GM12878 (cell line): ENCODE measurements at regions not wholly inside any gene's neighbourhood (a gene's known extent, or its start where the extent isn't known, plus 50 kb on each side); places are given as distances from the start of the nearest gene placed in this dataset.
A peak's percentile ranks its signal among the peaks of the same experiment; 100 is the strongest.

Experiments
- ATAC-seq: fragments of 200-7000 bp; cut with Tn5 transposase; 3 replicates; pipeline ENCODE4 v1.9.1; 2020; ENCODE audit warnings: mild to moderate bottlenecking, moderate library complexity
- BruUV-seq: library from RNA; stranded (reverse); fragments of 400-500 nt; replicated peaks from 2 replicates; lab custom pipeline; 2021; lab: Mats Ljungman, UMichigan
- CTCF ChIA-PET: fragments of 300-600 bp; sonication (Branson Sonifier 250); formaldehyde crosslinking; extraction: SDS; loops from one replicate; lab custom pipeline; 2021; ENCODE audit warnings: inconsistent platforms; lab: Yijun Ruan, JAX
- POLR2A ChIA-PET: fragments of 350-600 bp; formaldehyde crosslinking; extraction: SDS; loops from one replicate; lab custom pipeline; 2021; ENCODE audit warnings: inconsistent platforms; lab: Charles Lee
- RAD21 ChIA-PET: fragments of 300-600 bp; sonication (Branson Sonifier 250); formaldehyde crosslinking; loops from one replicate; lab custom pipeline; 2023; ENCODE audit warnings: antibody characterized with exemption; ENCODE audit not compliant: unreplicated experiment; lab: Charles Lee
- SMC1A ChIA-PET: fragments of 300-600 bp; sonication (Branson Sonifier 250); formaldehyde crosslinking; loops from one replicate; lab custom pipeline; 2023; ENCODE audit not compliant: unreplicated experiment, uncharacterized antibody; lab: Charles Lee
- DNase-seq: peaks from one replicate; pipeline ENCODE4 v3.0.0-alpha.2; 2011; ENCODE audit warnings: low read depth, low spot score
- FAIRE-seq: peaks from 3 replicates; lab custom pipeline; 2011; peaks lifted over from hg19 to GRCh38; lab: Jason Lieb, UNC
- H2AFZ ChIP-seq: 2 replicates; pipeline ENCODE4 v1.6.0; 2011; ENCODE audit warnings: low read depth, low read length, control low read depth; ENCODE audit not compliant: control insufficient read depth
- H3K27ac ChIP-seq: 2 replicates; pipeline ENCODE4 v1.5.1; 2011; ENCODE audit warnings: control low read depth; ENCODE audit not compliant: control insufficient read depth, insufficient read depth
- H3K27me3 ChIP-seq, 2 experiments: replicated peaks in 1 of 2; 2 replicates each; pipeline versions ENCODE4 v1.6.0 to v1.6.1; 2011; ENCODE audit warnings: low read length in 1 of 2; ENCODE audit not compliant: control insufficient read depth in 2 of 2, insufficient read depth in 2 of 2
- H3K36me3 ChIP-seq, 2 experiments: 2 replicates each; pipeline ENCODE4 v1.5.1; 2011; ENCODE audit warnings: low read length in 1 of 2; ENCODE audit not compliant: control insufficient read depth in 2 of 2, insufficient read depth in 2 of 2
- H3K4me1 ChIP-seq: 2 replicates; pipeline ENCODE4 v1.6.1; 2011; ENCODE audit warnings: mild to moderate bottlenecking, low read length, moderate library complexity, mixed read lengths; ENCODE audit not compliant: control insufficient read depth, insufficient read depth
- H3K4me2 ChIP-seq: 2 replicates; pipeline ENCODE4 v1.6.0; 2011; ENCODE audit warnings: control low read depth; ENCODE audit not compliant: control insufficient read depth, insufficient read depth
- H3K4me3 ChIP-seq: fragments of 200-600 bp; sonication (generic); 2 replicates; pipeline ENCODE4 v1.5.1; 2016
- H3K79me2 ChIP-seq: 2 replicates; pipeline ENCODE4 v1.6.0; 2011; ENCODE audit warnings: low read length; ENCODE audit not compliant: control insufficient read depth, insufficient read depth
- H3K9ac ChIP-seq: 2 replicates; pipeline ENCODE4 v1.8.0; 2011; ENCODE audit warnings: low read length, control low read depth, mixed read lengths; ENCODE audit not compliant: control insufficient read depth, insufficient read depth
- H3K9me3 ChIP-seq: replicated peaks from 3 replicates; pipeline ENCODE4 v1.5.1; 2011; ENCODE audit warnings: mild to moderate bottlenecking, low read length; ENCODE audit not compliant: control insufficient read depth, insufficient read depth
- H4K20me1 ChIP-seq: 2 replicates; pipeline ENCODE4 v1.6.0; 2011; ENCODE audit not compliant: control insufficient read depth, insufficient read depth
- CHD4 ChIP-seq: fragments of 200-600 bp; sonication (generic); IDR thresholded peaks from 2 replicates; pipeline ENCODE4 v1.6.1; 2016; ENCODE audit warnings: mild to moderate bottlenecking
- NR2C2 ChIP-seq: IDR thresholded peaks from 2 replicates; pipeline ENCODE4 v1.6.1; 2011; ENCODE audit warnings: borderline replicate concordance, low read depth; ENCODE audit not compliant: control insufficient read depth, insufficient read length
- RAD21 ChIP-seq: IDR thresholded peaks from 2 replicates; pipeline ENCODE4 v1.6.1; 2011; ENCODE audit warnings: mild to moderate bottlenecking, low read depth, low read length, moderate library complexity; ENCODE audit not compliant: insufficient read depth
- RUNX3 ChIP-seq: IDR thresholded peaks from 2 replicates; pipeline ENCODE4 v1.6.1; 2012; ENCODE audit warnings: low read length, inconsistent platforms
- SMC3 ChIP-seq: IDR thresholded peaks from 2 replicates; pipeline ENCODE4 v1.6.1; 2011; ENCODE audit warnings: low read length, improper control_type of control experiment, borderline replicate concordance
- WGBS: methylation state at CpG from one replicate; pipeline ENCODE4 v1.1.6; 2016; ENCODE audit warnings: low lambda C conversion rate; ENCODE audit not compliant: insufficient replicate concordance, insufficient coverage; ENCODE audit errors: missing lambda C conversion rate; 5-methylcytosine and 5-hydroxymethylcytosine counted together
- in situ Hi-C: fragments of 300-500 bp; cut with MboI; formaldehyde crosslinking; loops from 9 replicates; pipeline ENCODE4 v1.14.3; 2018; ENCODE audit warnings: mixed read lengths
- intact Hi-C: fragments of 100-400 bp; cut with micrococcal nuclease; formaldehyde crosslinking; loops from one replicate; pipeline ENCODE4 v1.14.2; 2022; ENCODE audit not compliant: unreplicated experiment
- TF ChIP-seq, protein P1 (sequence below): IDR thresholded peaks from 2 replicates; pipeline ENCODE4 v1.6.1; 2011; ENCODE audit warnings: low read depth, mild to moderate bottlenecking, low read length, moderate library complexity, borderline replicate concordance; ENCODE audit errors: extremely low read depth
- TF ChIP-seq, protein P2 (sequence below), 3 experiments: IDR thresholded peaks in 2 of 3; conservative IDR thresholded peaks in 1 of 3; 2 replicates each; pipeline ENCODE4 v1.5.1; 2011; ENCODE audit warnings: low read depth in 3 of 3, low read length in 3 of 3, mild to moderate bottlenecking in 3 of 3, control low read depth in 2 of 3, moderate library complexity in 2 of 3, inconsistent platforms in 1 of 3, mixed read lengths in 1 of 3; ENCODE audit not compliant: control insufficient read depth in 2 of 3, insufficient read depth in 1 of 3; ENCODE audit errors: extremely low read depth in 1 of 3

DNA sequence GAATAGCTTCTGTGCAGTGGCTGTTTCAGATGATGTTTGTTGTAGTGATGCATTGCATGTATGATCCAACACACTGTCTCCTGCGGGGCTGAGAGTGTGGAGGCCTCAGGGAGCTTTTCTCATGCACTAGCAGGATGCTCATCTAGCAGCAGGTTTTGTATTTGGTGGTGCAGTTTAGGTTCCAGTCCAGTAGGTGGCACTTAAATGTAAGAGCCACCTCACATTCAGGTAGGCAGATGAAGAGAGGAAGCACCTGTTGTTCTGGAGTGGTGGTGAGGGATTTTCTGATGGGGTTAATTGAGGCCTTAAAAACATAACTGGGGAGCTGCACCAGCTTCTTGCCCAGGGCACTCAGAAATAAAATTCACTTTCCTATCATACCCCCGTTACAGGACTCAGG lies 300.9 kb downstream of the SPIN4 start:
- WGBS: 0% methylated on average over 2 of the region's 2 CpGs
- in situ Hi-C loops: no loop called here
- intact Hi-C loops: loop anchor here (5.0 kb wide), 1 partner anchor 637 kb away; no protein-coding TSS in a partner anchor

More for the DNA sequence above, 300.9 kb downstream of the SPIN4 start:
- no peaks in the 10 kb centered on the region; the same call in 2 of the 3 replicates for H3K9me3 ChIP-seq
- DNase-seq: peak; percentile 11
- BruUV-seq: no TSS peak
- RAD21 ChIA-PET: interaction anchor here (0.8 to 2.8 kb wide), 7 partner anchors 77 to 690 kb away, joined by 3 to 18 read pairs (median 3); no protein-coding TSS in a partner anchor
- H3K27ac ChIP-seq: no peak overlapping the region
- no peak overlapping the region for H3K4me2 ChIP-seq
- TF ChIP-seq RUNX3 (peak; percentile 16; the same call in 1 of the 2 replicates), RAD21 (peak; percentile 74), NR2C2 (no peak), CHD4 (no peak), SMC3 (peak; percentile 47; the same call in 1 of the 2 replicates)
- TF ChIP-seq, protein P1, sequence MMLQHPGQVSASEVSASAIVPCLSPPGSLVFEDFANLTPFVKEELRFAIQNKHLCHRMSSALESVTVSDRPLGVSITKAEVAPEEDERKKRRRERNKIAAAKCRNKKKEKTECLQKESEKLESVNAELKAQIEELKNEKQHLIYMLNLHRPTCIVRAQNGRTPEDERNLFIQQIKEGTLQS: no peak
- TF ChIP-seq, protein P2, sequence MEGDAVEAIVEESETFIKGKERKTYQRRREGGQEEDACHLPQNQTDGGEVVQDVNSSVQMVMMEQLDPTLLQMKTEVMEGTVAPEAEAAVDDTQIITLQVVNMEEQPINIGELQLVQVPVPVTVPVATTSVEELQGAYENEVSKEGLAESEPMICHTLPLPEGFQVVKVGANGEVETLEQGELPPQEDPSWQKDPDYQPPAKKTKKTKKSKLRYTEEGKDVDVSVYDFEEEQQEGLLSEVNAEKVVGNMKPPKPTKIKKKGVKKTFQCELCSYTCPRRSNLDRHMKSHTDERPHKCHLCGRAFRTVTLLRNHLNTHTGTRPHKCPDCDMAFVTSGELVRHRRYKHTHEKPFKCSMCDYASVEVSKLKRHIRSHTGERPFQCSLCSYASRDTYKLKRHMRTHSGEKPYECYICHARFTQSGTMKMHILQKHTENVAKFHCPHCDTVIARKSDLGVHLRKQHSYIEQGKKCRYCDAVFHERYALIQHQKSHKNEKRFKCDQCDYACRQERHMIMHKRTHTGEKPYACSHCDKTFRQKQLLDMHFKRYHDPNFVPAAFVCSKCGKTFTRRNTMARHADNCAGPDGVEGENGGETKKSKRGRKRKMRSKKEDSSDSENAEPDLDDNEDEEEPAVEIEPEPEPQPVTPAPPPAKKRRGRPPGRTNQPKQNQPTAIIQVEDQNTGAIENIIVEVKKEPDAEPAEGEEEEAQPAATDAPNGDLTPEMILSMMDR (IDR thresholded peaks at IDR 0.05 in 2 of 3, conservative IDR thresholded peaks at IDR 0.05 in 1 of 3; ENCODE audit: control insufficient read depth in 2 of 3, extremely low read depth in 1 of 3, insufficient read depth in 1 of 3, low read depth in 3 of 3, low read length in 3 of 3): peak; percentile 49 to 57 (median 56); a peak in 4 of 6 replicates
- TF ChIP-seq, all 136 proteins: peak for 4
- no peaks in the 10 kb centered on the region for H3K36me3 ChIP-seq
- no peak overlapping the region for H3K9ac ChIP-seq
- ChIA-PET CTCF (interaction anchor here (0.6 to 2.5 kb wide), 15 partner anchors 9 to 638 kb away, joined by 3 to 19 read pairs (median 4); no protein-coding TSS in a partner anchor), SMC1A (interaction anchor here (0.9 to 3.3 kb wide), 9 partner anchors 15 to 245 kb away, joined by 3 to 15 read pairs (median 4); no protein-coding TSS in a partner anchor), POLR2A (no interaction called here)
- H3K27me3 ChIP-seq: no peaks in the 10 kb centered on the region
- H2AFZ ChIP-seq: no peak overlapping the region
- no peaks in the 10 kb centered on the region for H4K20me1 ChIP-seq
- H3K4me1 ChIP-seq: no peaks in the 10 kb centered on the region
- peak; percentile 47 for FAIRE-seq
- H3K79me2 ChIP-seq: no peaks in the 10 kb centered on the region
- ATAC-seq: peak; percentile 91
- no peak overlapping the region for H3K4me3 ChIP-seq
